GM12891 (cell line): ENCODE measurements at regions not wholly inside any gene's neighbourhood (a gene's known extent, or its start where the extent isn't known, plus 50 kb on each side); places are given as distances from the start of the nearest gene placed in this dataset.

Experiments used
- PAX5 ChIP-seq: IDR thresholded peaks from 2 replicates; pipeline ENCODE4 v1.6.1; 2011; ENCODE audit warnings: low read length, moderate library complexity, mild to moderate bottlenecking; ENCODE audit not compliant: insufficient read depth, severe bottlenecking
- POLR2A ChIP-seq: IDR thresholded peaks from 2 replicates; pipeline ENCODE4 v1.6.1; 2011; ENCODE audit warnings: low read depth, low read length, control low read depth
- POLR2AphosphoS5 ChIP-seq: IDR thresholded peaks from 2 replicates; pipeline ENCODE4 v1.6.1; 2011; ENCODE audit warnings: low read depth, low read length, control low read depth

GRCh38 chr3:162729686-162730085 lies 1233.1 kb downstream of the OTOL1 start:
- TF ChIP-seq POLR2A, result no peak
- no peak for TF ChIP-seq POLR2AphosphoS5
- TF ChIP-seq PAX5, result no peak
